ENCODE measurements at regions not wholly inside any gene's neighbourhood (a gene's known extent, or its start where the extent isn't known, plus 50 kb on each side); places are given as distances from the start of the nearest gene placed in this dataset.

- TF ChIP-seq NFXL1 (IDR thresholded peaks at IDR 0.05; ENCODE audit: borderline replicate concordance) = no peak
- 0 out of 2 replicates have a peak, but pooled peaks have one; percentile 22 for TF ChIP-seq NFIC (IDR thresholded peaks at IDR 0.05; ENCODE audit: low read depth, low read length)
- TF ChIP-seq POLR2A (IDR thresholded peaks at IDR 0.05; ENCODE audit: low read depth, low read length) = no peak
- TF ChIP-seq MYC (IDR thresholded peaks at IDR 0.05; ENCODE audit: insufficient read depth, insufficient read length, insufficient replicate concordance, low read length, severe bottlenecking) = no peak
- no peak for TF ChIP-seq SMC3 (IDR thresholded peaks at IDR 0.05; ENCODE audit: borderline replicate concordance, low read length)
- no peak for TF ChIP-seq MAX (IDR thresholded peaks at IDR 0.05; ENCODE audit: low read depth, low read length)
- TF ChIP-seq ZBTB33 (IDR thresholded peaks at IDR 0.05) = no peak
- TF ChIP-seq FOXK2 (IDR thresholded peaks at IDR 0.05) = no peak
- no peak for TF ChIP-seq RBBP5 (conservative IDR thresholded peaks at IDR 0.05)
- TF ChIP-seq CTCF (IDR thresholded peaks at IDR 0.05 in 2 of 3, conservative IDR thresholded peaks at IDR 0.05 in 1 of 3; ENCODE audit: control insufficient read depth in 2 of 3, extremely low read depth in 1 of 3, insufficient read depth in 1 of 3, low read depth in 3 of 3, low read length in 3 of 3) = no peak
- no peak for TF ChIP-seq BHLHE40 (IDR thresholded peaks at IDR 0.05; ENCODE audit: borderline replicate concordance in 1 of 2, low read depth in 2 of 2, low read length in 1 of 2)
- no peak for TF ChIP-seq CUX1 (IDR thresholded peaks at IDR 0.05; ENCODE audit: insufficient replicate concordance, low read depth, low read length)
These were observed 623.3 kb downstream of the HINT1 start for GRCh38 chr5:130541617-130542221.
